MCF 10A (cell line): ENCODE measurements at regions not wholly inside any gene's neighbourhood (a gene's known extent, or its start where the extent isn't known, plus 50 kb on each side); places are given as distances from the start of the nearest gene placed in this dataset.
"Not testable (repeated sequence)": the region's sequence is repeated elsewhere in the genome, so short reads cannot be mapped to it uniquely, and the experiment has no call there.

Source experiments
- BruUV-seq: library from RNA; stranded (reverse); fragments of 400-500 nt; replicated peaks from 2 replicates; lab custom pipeline; 2021; lab: Mats Ljungman, UMichigan
- CTCF ChIA-PET: fragments of 300-600 bp; sonication (Branson Sonifier 250); formaldehyde crosslinking; extraction: SDS; loops from one replicate; lab custom pipeline; 2021; ENCODE audit warnings: antibody characterized with exemption, inconsistent platforms; lab: Yijun Ruan, JAX
- POLR2A ChIA-PET: fragments of 300-600, 350-650 bp; sonication (Branson Sonifier 250); formaldehyde crosslinking; extraction: SDS; loops from one replicate; lab custom pipeline; 2020; ENCODE audit warnings: antibody characterized with exemption, inconsistent platforms; lab: Yijun Ruan, JAX
- DNase-seq: peaks from one replicate; pipeline ENCODE4 v3.0.0-alpha.2; 2018; ENCODE audit not compliant: unreplicated experiment
- H3K27ac Mint-ChIP-seq: one replicate; pipeline ENCODE4 v1.8.0; 2022; ENCODE audit warnings: mild to moderate bottlenecking, low read depth, mixed read lengths; ENCODE audit not compliant: unreplicated experiment
- H3K27me3 Mint-ChIP-seq: one replicate; pipeline ENCODE4 v1.8.0; 2022; ENCODE audit warnings: mixed read lengths; ENCODE audit not compliant: insufficient read depth, unreplicated experiment
- H3K36me3 Mint-ChIP-seq: one replicate; pipeline ENCODE4 v1.8.0; 2022; ENCODE audit warnings: mild to moderate bottlenecking, moderate library complexity, mixed read lengths; ENCODE audit not compliant: insufficient read depth, unreplicated experiment
- H3K4me1 Mint-ChIP-seq: one replicate; pipeline ENCODE4 v1.8.0; 2022; ENCODE audit warnings: mixed read lengths; ENCODE audit not compliant: insufficient read depth, unreplicated experiment
- H3K4me3 Mint-ChIP-seq: one replicate; pipeline ENCODE4 v1.8.0; 2022; ENCODE audit warnings: mild to moderate bottlenecking, moderate library complexity, mixed read lengths; ENCODE audit not compliant: unreplicated experiment
- H3K9me3 Mint-ChIP-seq: one replicate; pipeline ENCODE4 v1.8.0; 2022; ENCODE audit warnings: mixed read lengths; ENCODE audit not compliant: unreplicated experiment
- CTCF ChIP-seq: fragments of 200-600 bp; IDR thresholded peaks from one replicate; pipeline ENCODE4 v1.8.0; 2022; ENCODE audit warnings: antibody characterized with exemption, mild to moderate bottlenecking; ENCODE audit not compliant: unreplicated experiment
- intact Hi-C: fragments of 100-400 bp; cut with micrococcal nuclease; formaldehyde crosslinking; loops from 2 replicates; pipeline ENCODE4 v1.14.1; 2022

GRCh38 chr13:44051918-44052675 is 172.4 kb downstream of the LACC1 start:
- ChIA-PET CTCF (interaction anchor here (0.5 to 2.7 kb wide), 9 partner anchors 17 to 765 kb away, joined by 3 to 8 read pairs (median 3); no protein-coding TSS in a partner anchor), POLR2A (interaction anchor here (0.7 to 1.8 kb wide), 5 partner anchors 89 to 385 kb away, joined by 3 to 14 read pairs (median 6); no protein-coding TSS in a partner anchor)
- no peak for DNase-seq
- Mint-ChIP-seq H3K9me3 (no peaks in the 10 kb centered on the region), H3K4me3 (no peak overlapping the region), H3K36me3 (no peaks in the 10 kb centered on the region), H3K27me3 (peaks cover 10% of the 10 kb centered on the region), H3K4me1 (peaks cover 7% of the 10 kb centered on the region), H3K27ac (no peak overlapping the region)
- BruUV-seq, result no TSS peak
- no peak for TF ChIP-seq CTCF
- intact Hi-C loops, result loop anchor here (2.0 kb wide), 3 partner anchors 91 to 259 kb away; no protein-coding TSS in a partner anchor

- no peak for TF ChIP-seq CTCF
- H3K36me3 Mint-ChIP-seq, result no peaks in the 10 kb centered on the region
- no peak for DNase-seq
- peaks cover 7% of the 10 kb centered on the region for H3K4me1 Mint-ChIP-seq
- H3K4me3 Mint-ChIP-seq, result no peak overlapping the region
- H3K27ac Mint-ChIP-seq, result no peak overlapping the region
- BruUV-seq, result no TSS peak
- intact Hi-C loops, result no loop called here
- no peaks in the 10 kb centered on the region for H3K9me3 Mint-ChIP-seq
- ChIA-PET CTCF (interaction anchor here (0.6 to 2.7 kb wide), 3 partner anchors 55 to 818 kb away, joined by 3 to 7 read pairs (median 4); no protein-coding TSS in a partner anchor), POLR2A (interaction anchor here (0.5 to 1.8 kb wide), 3 partner anchors 383 to 915 kb away, joined by 3 to 13 read pairs (median 5); no protein-coding TSS in a partner anchor)
- H3K27me3 Mint-ChIP-seq, result peaks cover 3% of the 10 kb centered on the region
Measured at GRCh38 chr13:44052780-44053184, 173.1 kb downstream of the LACC1 start.

- Mint-ChIP-seq H3K27ac (no peak overlapping the region), H3K27me3 (no peaks in the 10 kb centered on the region), H3K4me1 (peaks cover 7% of the 10 kb centered on the region), H3K4me3 (no peak overlapping the region), H3K9me3 (no peaks in the 10 kb centered on the region), H3K36me3 (no peaks in the 10 kb centered on the region)
- intact Hi-C loops, result no loop called here
- ChIA-PET POLR2A (interaction anchor here (0.5 to 0.8 kb wide), 2 partner anchors 382 to 914 kb away, joined by 3 to 5 read pairs; no protein-coding TSS in a partner anchor), CTCF (interaction anchor here (0.6 to 2.7 kb wide), 2 partner anchors 145 to 818 kb away, joined by 4 to 7 read pairs; no protein-coding TSS in a partner anchor)
- DNase-seq, result no peak
- BruUV-seq, result no TSS peak
- no peak for TF ChIP-seq CTCF
Measured at GRCh38 chr13:44053208-44053607, 173.5 kb downstream of the LACC1 start.

- H3K27ac Mint-ChIP-seq, result no peak overlapping the region
- no TSS peak for BruUV-seq
- no peak for TF ChIP-seq CTCF
- H3K36me3 Mint-ChIP-seq, result no peaks in the 10 kb centered on the region
- DNase-seq, result no peak
- ChIA-PET POLR2A (no interaction called here), CTCF (interaction anchor here (0.5 kb wide), 1 partner anchor 188 kb away, joined by 3 read pairs; no protein-coding TSS in a partner anchor)
- no peaks in the 10 kb centered on the region for H3K27me3 Mint-ChIP-seq
- H3K4me1 Mint-ChIP-seq, result peaks cover 7% of the 10 kb centered on the region
- H3K4me3 Mint-ChIP-seq, result no peak overlapping the region
- intact Hi-C loops, result no loop called here
- H3K9me3 Mint-ChIP-seq, result no peaks in the 10 kb centered on the region
Measured at GRCh38 chr13:44054525-44054924, 174.8 kb downstream of the LACC1 start.

GRCh38 chr13:44055681-44056080 is 176.0 kb downstream of the LACC1 start:
- intact Hi-C loops, H3K4me1 Mint-ChIP-seq, DNase-seq, H3K27ac Mint-ChIP-seq, H3K4me3 Mint-ChIP-seq, H3K27me3 Mint-ChIP-seq, H3K9me3 Mint-ChIP-seq, BruUV-seq, H3K36me3 Mint-ChIP-seq: not testable (repeated sequence)
- POLR2A ChIA-PET, result interaction anchor here (0.8 kb wide), 1 partner anchor 127 kb away, joined by 3 read pairs; no protein-coding TSS in a partner anchor
- CTCF ChIA-PET, result interaction anchor here (0.6 to 1.0 kb wide), 3 partner anchors 9 to 147 kb away, joined by 3 to 4 read pairs (median 3); no protein-coding TSS in a partner anchor
